Astrocyte (in vitro differentiated cells and primary cell): ENCODE measurements at regions not wholly inside any gene's neighbourhood (a gene's known extent, or its start where the extent isn't known, plus 50 kb on each side); places are given as distances from the start of the nearest gene placed in this dataset.

ENCODE experiments used
- EZH2 ChIP-seq: IDR thresholded peaks from 2 replicates; pipeline ENCODE4 v1.6.1; 2012; ENCODE audit warnings: mild to moderate bottlenecking, low read length, inconsistent platforms; ENCODE audit not compliant: insufficient read depth
- TF ChIP-seq, protein P1 (sequence below): IDR thresholded peaks from 2 replicates; pipeline ENCODE4 v1.5.1; 2011; ENCODE audit warnings: low read depth, mild to moderate bottlenecking, inconsistent platforms, low read length, moderate library complexity; ENCODE audit not compliant: insufficient read depth

DNA sequence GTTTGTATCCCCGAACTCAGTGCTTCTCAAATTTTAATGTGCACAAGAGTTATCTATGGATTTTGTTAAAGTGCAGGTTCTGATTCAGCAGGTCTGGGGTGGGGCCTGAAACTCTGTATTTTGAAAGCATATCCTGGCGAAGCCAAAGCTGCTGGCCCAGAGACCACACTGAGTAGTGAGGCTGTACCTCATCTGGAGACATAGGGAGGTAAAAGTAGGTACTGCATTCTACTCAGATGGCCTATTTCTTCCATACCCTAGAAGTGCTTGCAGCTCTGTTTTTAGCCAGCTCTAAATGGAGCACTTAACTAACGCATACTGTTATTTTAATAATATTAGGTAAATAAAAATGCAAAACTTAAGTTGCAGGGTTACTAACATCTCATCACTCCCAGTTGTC lies 206.2 kb upstream of the PRNP start:
- TF ChIP-seq, protein P1, sequence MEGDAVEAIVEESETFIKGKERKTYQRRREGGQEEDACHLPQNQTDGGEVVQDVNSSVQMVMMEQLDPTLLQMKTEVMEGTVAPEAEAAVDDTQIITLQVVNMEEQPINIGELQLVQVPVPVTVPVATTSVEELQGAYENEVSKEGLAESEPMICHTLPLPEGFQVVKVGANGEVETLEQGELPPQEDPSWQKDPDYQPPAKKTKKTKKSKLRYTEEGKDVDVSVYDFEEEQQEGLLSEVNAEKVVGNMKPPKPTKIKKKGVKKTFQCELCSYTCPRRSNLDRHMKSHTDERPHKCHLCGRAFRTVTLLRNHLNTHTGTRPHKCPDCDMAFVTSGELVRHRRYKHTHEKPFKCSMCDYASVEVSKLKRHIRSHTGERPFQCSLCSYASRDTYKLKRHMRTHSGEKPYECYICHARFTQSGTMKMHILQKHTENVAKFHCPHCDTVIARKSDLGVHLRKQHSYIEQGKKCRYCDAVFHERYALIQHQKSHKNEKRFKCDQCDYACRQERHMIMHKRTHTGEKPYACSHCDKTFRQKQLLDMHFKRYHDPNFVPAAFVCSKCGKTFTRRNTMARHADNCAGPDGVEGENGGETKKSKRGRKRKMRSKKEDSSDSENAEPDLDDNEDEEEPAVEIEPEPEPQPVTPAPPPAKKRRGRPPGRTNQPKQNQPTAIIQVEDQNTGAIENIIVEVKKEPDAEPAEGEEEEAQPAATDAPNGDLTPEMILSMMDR, result no peak
- no peak for TF ChIP-seq EZH2
